ENCODE measurements at regions not wholly inside any gene's neighbourhood (a gene's known extent, or its start where the extent isn't known, plus 50 kb on each side); places are given as distances from the start of the nearest gene placed in this dataset.

GRCh38 chr10:107390563-107390962 is 226.1 kb upstream of the SORCS1 start:
- TF ChIP-seq EZH2 (IDR thresholded peaks at IDR 0.05; ENCODE audit: low read depth) (no peak), CTCF (conservative IDR thresholded peaks at IDR 0.05) (no peak)

Measured in PC-9 (cell line).